ENCODE measurements at regions not wholly inside any gene's neighbourhood (a gene's known extent, or its start where the extent isn't known, plus 50 kb on each side); places are given as distances from the start of the nearest gene placed in this dataset.
A peak's percentile ranks its signal among the peaks of the same experiment; 100 is the strongest.

- DNase-seq (ENCODE audit: low spot score) = no peak
Measured at GRCh38 chr11:130614591-130614990, 166.1 kb downstream of the ADAMTS15 start.

- no peak for DNase-seq (ENCODE audit: low spot score)
Measured at GRCh38 chr11:130615561-130615960, 167.1 kb downstream of the ADAMTS15 start.

GRCh38 chr11:130616573-130616972, 168.1 kb downstream of the ADAMTS15 start:
- no peak for DNase-seq (ENCODE audit: low spot score)

GRCh38 chr11:130617001-130617400, 168.6 kb downstream of the ADAMTS15 start:
- DNase-seq (ENCODE audit: low spot score) = no peak

GRCh38 chr11:130620548-130620947, 172.1 kb downstream of the ADAMTS15 start:
- no peak for DNase-seq (ENCODE audit: low spot score)

- DNase-seq (ENCODE audit: low spot score) = no peak
Measured at GRCh38 chr11:130622141-130622542, 173.7 kb downstream of the ADAMTS15 start.

- no peak for DNase-seq (ENCODE audit: low spot score)
Measured at GRCh38 chr11:130623670-130624668, 175.5 kb downstream of the ADAMTS15 start.

GRCh38 chr11:130624971-130625544, 176.6 kb downstream of the ADAMTS15 start:
- DNase-seq (ENCODE audit: low spot score) = no peak

GRCh38 chr11:130625578-130626306, 177.3 kb downstream of the ADAMTS15 start:
- no peak for DNase-seq (ENCODE audit: low spot score)

- DNase-seq (ENCODE audit: low spot score) = no peak
Measured at GRCh38 chr11:130629039-130629438, 180.6 kb downstream of the ADAMTS15 start.

- peak; percentile 95 for DNase-seq (ENCODE audit: low spot score)
Measured at GRCh38 chr11:130631119-130631518, 182.7 kb downstream of the ADAMTS15 start.

- DNase-seq (ENCODE audit: low spot score) = peak; percentile 41
Measured at GRCh38 chr11:130633466-130633865, 185.0 kb downstream of the ADAMTS15 start.

- no peak for DNase-seq (ENCODE audit: low spot score)
Measured at GRCh38 chr11:130634186-130634585, 185.7 kb downstream of the ADAMTS15 start.

GRCh38 chr11:130634961-130635473, 186.6 kb downstream of the ADAMTS15 start:
- DNase-seq (ENCODE audit: low spot score) = peak; percentile 79

GRCh38 chr11:130635937-130636630, 187.6 kb downstream of the ADAMTS15 start:
- no peak for DNase-seq (ENCODE audit: low spot score)

GRCh38 chr11:130636722-130637464, 188.4 kb downstream of the ADAMTS15 start:
- DNase-seq (ENCODE audit: low spot score) = peak; percentile 98

- no peak for DNase-seq (ENCODE audit: low spot score)
Measured at GRCh38 chr11:130637566-130637965, 189.1 kb downstream of the ADAMTS15 start.

GRCh38 chr11:130638033-130638432, 189.6 kb downstream of the ADAMTS15 start:
- DNase-seq (ENCODE audit: low spot score) = no peak

GRCh38 chr11:130638624-130639023, 190.2 kb downstream of the ADAMTS15 start:
- no peak for DNase-seq (ENCODE audit: low spot score)

- DNase-seq (ENCODE audit: low spot score) = no peak
Measured at GRCh38 chr11:130639369-130639768, 190.9 kb downstream of the ADAMTS15 start.

GRCh38 chr11:130640526-130640925, 192.1 kb downstream of the ADAMTS15 start:
- DNase-seq (ENCODE audit: low spot score) = no peak

Data from kidney tubule cell (primary cell).